Liver (tissue), 8 donors: ENCODE measurements at regions not wholly inside any gene's neighbourhood (a gene's known extent, or its start where the extent isn't known, plus 50 kb on each side); places are given as distances from the start of the nearest gene placed in this dataset.

Experiments used
- DNase-seq: peaks from one replicate; pipeline ENCODE4 v3.0.0-alpha.2; 2017; ENCODE audit warnings: low spot score
- H3K27ac ChIP-seq, 2 donors: one replicate each; pipeline ENCODE4 v1.7.0; 2013; ENCODE audit warnings: inconsistent platforms in 2 of 2, low read length in 2 of 2, control low read depth in 1 of 2, low read depth in 1 of 2, mild to moderate bottlenecking in 1 of 2
- H3K27me3 ChIP-seq, 4 donors: one replicate each; pipeline versions ENCODE4 v1.6.1 to v1.7.0; 2013; ENCODE audit warnings: low read length in 3 of 4, inconsistent platforms in 1 of 4, mild to moderate bottlenecking in 1 of 4, moderate library complexity in 1 of 4; ENCODE audit not compliant: control insufficient read depth in 4 of 4, insufficient read depth in 4 of 4
- H3K36me3 ChIP-seq, 4 donors: one replicate each; pipeline versions ENCODE4 v1.6.1 to v1.7.0; 2013; ENCODE audit warnings: low read length in 3 of 4, mild to moderate bottlenecking in 3 of 4, low read depth in 1 of 4, moderate library complexity in 1 of 4; ENCODE audit not compliant: control insufficient read depth in 4 of 4, insufficient read depth in 3 of 4
- H3K4me1 ChIP-seq, 4 donors: one replicate each; pipeline versions ENCODE4 v1.6.1 to v1.7.0; 2013; ENCODE audit warnings: low read length in 3 of 4, mild to moderate bottlenecking in 3 of 4, moderate library complexity in 1 of 4; ENCODE audit not compliant: control insufficient read depth in 4 of 4, insufficient read depth in 4 of 4
- H3K4me3 ChIP-seq, 3 donors: one replicate each; pipeline versions ENCODE4 v1.6.1 to v1.7.0; 2013; ENCODE audit warnings: low read length in 3 of 3, control low read depth in 1 of 3, low read depth in 1 of 3, mild to moderate bottlenecking in 1 of 3
- H3K9ac ChIP-seq, 2 donors: one replicate each; pipeline ENCODE4 v1.7.0; 2013; ENCODE audit warnings: low read length in 2 of 2, mild to moderate bottlenecking in 2 of 2, moderate library complexity in 2 of 2, control low read depth in 1 of 2, low read depth in 1 of 2
- H3K9me3 ChIP-seq, 4 donors: one replicate each; pipeline versions ENCODE4 v1.6.1 to v1.7.0; 2013; ENCODE audit warnings: low read length in 3 of 4; ENCODE audit not compliant: control insufficient read depth in 4 of 4
- EGR1 ChIP-seq, 2 donors: IDR thresholded peaks; 2 replicates each; pipeline ENCODE4 v1.6.1; 2016 to 2018; ENCODE audit warnings: antibody characterized with exemption in 2 of 2, low read depth in 2 of 2
- FOXA1 ChIP-seq: IDR thresholded peaks from 2 replicates; pipeline ENCODE4 v1.6.1; 2016; ENCODE audit warnings: antibody characterized with exemption
- FOXA2 ChIP-seq: IDR thresholded peaks from 2 replicates; pipeline ENCODE4 v1.6.1; 2016; ENCODE audit warnings: antibody characterized with exemption
- GABPA ChIP-seq, 2 donors: IDR thresholded peaks in 1 of 2; conservative IDR thresholded peaks in 1 of 2; 2 replicates each; pipeline ENCODE4 v1.6.1; 2016; ENCODE audit warnings: antibody characterized with exemption in 2 of 2, mild to moderate bottlenecking in 1 of 2, moderate library complexity in 1 of 2
- HNF4A ChIP-seq, 2 donors: conservative IDR thresholded peaks; 2 replicates each; pipeline ENCODE4 v1.6.1; 2016; ENCODE audit warnings: antibody characterized with exemption in 2 of 2, mild to moderate bottlenecking in 2 of 2
- HNF4G ChIP-seq: IDR thresholded peaks from 2 replicates; pipeline ENCODE4 v1.6.1; 2016; ENCODE audit warnings: antibody characterized with exemption
- JUND ChIP-seq, 2 donors: IDR thresholded peaks; 2 replicates each; pipeline ENCODE4 v1.6.1; 2016; ENCODE audit warnings: antibody characterized with exemption in 2 of 2
- NR2F2 ChIP-seq: IDR thresholded peaks from 2 replicates; pipeline ENCODE4 v1.6.1; 2016; ENCODE audit warnings: antibody characterized with exemption
- RAD21 ChIP-seq, 2 donors: IDR thresholded peaks; 2 replicates each; pipeline ENCODE4 v1.6.1; 2016; ENCODE audit warnings: antibody characterized with exemption in 2 of 2, mild to moderate bottlenecking in 2 of 2
- RXRA ChIP-seq, 2 donors: IDR thresholded peaks; 2 replicates each; pipeline ENCODE4 v1.6.1; 2017 to 2018; ENCODE audit warnings: antibody characterized with exemption in 2 of 2, mild to moderate bottlenecking in 1 of 2
- SP1 ChIP-seq: IDR thresholded peaks from 2 replicates; pipeline ENCODE4 v1.6.1; 2018; ENCODE audit warnings: antibody characterized with exemption, mild to moderate bottlenecking
- TAF1 ChIP-seq: conservative IDR thresholded peaks from 2 replicates; pipeline ENCODE4 v1.6.1; 2016; ENCODE audit warnings: antibody characterized with exemption, mild to moderate bottlenecking
- YY1 ChIP-seq: IDR thresholded peaks from 2 replicates; pipeline ENCODE4 v1.6.1; 2016; ENCODE audit warnings: antibody characterized with exemption, mild to moderate bottlenecking
- WGBS: extraction: QIAGEN DNeasy Blood & Tissue Kit; methylation state at CpG from one replicate; pipeline ENCODE4 v1.1.7; 2013; 5-methylcytosine and 5-hydroxymethylcytosine counted together
- TF ChIP-seq, protein P1 (sequence below): IDR thresholded peaks from 2 replicates; pipeline ENCODE4 v1.6.1; 2016; ENCODE audit warnings: antibody characterized with exemption, mild to moderate bottlenecking
- TF ChIP-seq, protein P2 (sequence below): fragments of 150-350 bp; IDR thresholded peaks from 2 replicates; pipeline ENCODE4 v1.5.1; 2017; ENCODE audit warnings: improper control_type of control experiment, low read depth, low read length; ENCODE audit not compliant: missing input control
- TF ChIP-seq, protein P3 (sequence below): IDR thresholded peaks from 2 replicates; pipeline ENCODE4 v1.6.1; 2016; ENCODE audit warnings: antibody characterized with exemption
- TF ChIP-seq, protein P4 (sequence below): IDR thresholded peaks from 2 replicates; pipeline ENCODE4 v1.6.1; 2016; ENCODE audit warnings: antibody characterized with exemption
- TF ChIP-seq, protein P5 (sequence below): IDR thresholded peaks from 2 replicates; pipeline ENCODE4 v1.6.1; 2016; ENCODE audit warnings: antibody characterized with exemption
- donor health status: healthy.
- donor health status: healthy.
- donor health status: healthy.
- donor health status: healthy.
- donor health status: healthy.

DNA sequence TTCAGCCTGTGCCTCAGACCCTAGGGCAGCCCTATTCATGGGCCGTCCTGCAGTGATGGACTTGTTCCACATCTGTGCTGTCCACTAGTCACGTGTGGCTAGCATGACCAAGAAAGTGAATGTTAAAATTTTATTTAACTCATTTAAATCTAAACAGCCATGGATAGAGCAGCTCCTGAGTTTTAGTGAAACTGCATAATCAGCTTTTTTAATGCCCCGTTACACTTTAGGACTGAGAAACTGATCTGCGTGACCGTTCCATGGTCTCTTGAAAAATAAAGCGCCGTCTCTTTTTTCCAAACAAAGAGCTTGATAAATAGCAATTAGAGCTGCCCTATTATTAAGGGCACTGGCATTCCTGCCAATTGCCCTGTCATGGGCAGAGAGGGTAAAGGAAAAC is 76.5 kb upstream of the SNX19 start:
- no peaks in the 10 kb centered on the region for H3K36me3 ChIP-seq
- H3K4me1 ChIP-seq: no peaks in the 10 kb centered on the region
- no peaks in the 10 kb centered on the region for H3K27me3 ChIP-seq
- no peak overlapping the region for H3K4me3 ChIP-seq
- no peaks in the 10 kb centered on the region for H3K9me3 ChIP-seq
- H3K27ac ChIP-seq: no peak overlapping the region
- no peak for DNase-seq
- TF ChIP-seq HNF4G: no peak
- TF ChIP-seq, protein P1, sequence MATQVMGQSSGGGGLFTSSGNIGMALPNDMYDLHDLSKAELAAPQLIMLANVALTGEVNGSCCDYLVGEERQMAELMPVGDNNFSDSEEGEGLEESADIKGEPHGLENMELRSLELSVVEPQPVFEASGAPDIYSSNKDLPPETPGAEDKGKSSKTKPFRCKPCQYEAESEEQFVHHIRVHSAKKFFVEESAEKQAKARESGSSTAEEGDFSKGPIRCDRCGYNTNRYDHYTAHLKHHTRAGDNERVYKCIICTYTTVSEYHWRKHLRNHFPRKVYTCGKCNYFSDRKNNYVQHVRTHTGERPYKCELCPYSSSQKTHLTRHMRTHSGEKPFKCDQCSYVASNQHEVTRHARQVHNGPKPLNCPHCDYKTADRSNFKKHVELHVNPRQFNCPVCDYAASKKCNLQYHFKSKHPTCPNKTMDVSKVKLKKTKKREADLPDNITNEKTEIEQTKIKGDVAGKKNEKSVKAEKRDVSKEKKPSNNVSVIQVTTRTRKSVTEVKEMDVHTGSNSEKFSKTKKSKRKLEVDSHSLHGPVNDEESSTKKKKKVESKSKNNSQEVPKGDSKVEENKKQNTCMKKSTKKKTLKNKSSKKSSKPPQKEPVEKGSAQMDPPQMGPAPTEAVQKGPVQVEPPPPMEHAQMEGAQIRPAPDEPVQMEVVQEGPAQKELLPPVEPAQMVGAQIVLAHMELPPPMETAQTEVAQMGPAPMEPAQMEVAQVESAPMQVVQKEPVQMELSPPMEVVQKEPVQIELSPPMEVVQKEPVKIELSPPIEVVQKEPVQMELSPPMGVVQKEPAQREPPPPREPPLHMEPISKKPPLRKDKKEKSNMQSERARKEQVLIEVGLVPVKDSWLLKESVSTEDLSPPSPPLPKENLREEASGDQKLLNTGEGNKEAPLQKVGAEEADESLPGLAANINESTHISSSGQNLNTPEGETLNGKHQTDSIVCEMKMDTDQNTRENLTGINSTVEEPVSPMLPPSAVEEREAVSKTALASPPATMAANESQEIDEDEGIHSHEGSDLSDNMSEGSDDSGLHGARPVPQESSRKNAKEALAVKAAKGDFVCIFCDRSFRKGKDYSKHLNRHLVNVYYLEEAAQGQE: no peak
- TF ChIP-seq, protein P2, sequence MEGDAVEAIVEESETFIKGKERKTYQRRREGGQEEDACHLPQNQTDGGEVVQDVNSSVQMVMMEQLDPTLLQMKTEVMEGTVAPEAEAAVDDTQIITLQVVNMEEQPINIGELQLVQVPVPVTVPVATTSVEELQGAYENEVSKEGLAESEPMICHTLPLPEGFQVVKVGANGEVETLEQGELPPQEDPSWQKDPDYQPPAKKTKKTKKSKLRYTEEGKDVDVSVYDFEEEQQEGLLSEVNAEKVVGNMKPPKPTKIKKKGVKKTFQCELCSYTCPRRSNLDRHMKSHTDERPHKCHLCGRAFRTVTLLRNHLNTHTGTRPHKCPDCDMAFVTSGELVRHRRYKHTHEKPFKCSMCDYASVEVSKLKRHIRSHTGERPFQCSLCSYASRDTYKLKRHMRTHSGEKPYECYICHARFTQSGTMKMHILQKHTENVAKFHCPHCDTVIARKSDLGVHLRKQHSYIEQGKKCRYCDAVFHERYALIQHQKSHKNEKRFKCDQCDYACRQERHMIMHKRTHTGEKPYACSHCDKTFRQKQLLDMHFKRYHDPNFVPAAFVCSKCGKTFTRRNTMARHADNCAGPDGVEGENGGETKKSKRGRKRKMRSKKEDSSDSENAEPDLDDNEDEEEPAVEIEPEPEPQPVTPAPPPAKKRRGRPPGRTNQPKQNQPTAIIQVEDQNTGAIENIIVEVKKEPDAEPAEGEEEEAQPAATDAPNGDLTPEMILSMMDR: no peak
- TF ChIP-seq GABPA (IDR thresholded peaks at IDR 0.05 in 1 of 2, conservative IDR thresholded peaks at IDR 0.05 in 1 of 2): no peak
- TF ChIP-seq, protein P3, sequence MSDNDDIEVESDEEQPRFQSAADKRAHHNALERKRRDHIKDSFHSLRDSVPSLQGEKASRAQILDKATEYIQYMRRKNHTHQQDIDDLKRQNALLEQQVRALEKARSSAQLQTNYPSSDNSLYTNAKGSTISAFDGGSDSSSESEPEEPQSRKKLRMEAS: no peak
- no peak for TF ChIP-seq EGR1 (IDR thresholded peaks at IDR 0.05; ENCODE audit: low read depth in 2 of 2)
- no peak for TF ChIP-seq RXRA (IDR thresholded peaks at IDR 0.05)
- TF ChIP-seq, protein P4, sequence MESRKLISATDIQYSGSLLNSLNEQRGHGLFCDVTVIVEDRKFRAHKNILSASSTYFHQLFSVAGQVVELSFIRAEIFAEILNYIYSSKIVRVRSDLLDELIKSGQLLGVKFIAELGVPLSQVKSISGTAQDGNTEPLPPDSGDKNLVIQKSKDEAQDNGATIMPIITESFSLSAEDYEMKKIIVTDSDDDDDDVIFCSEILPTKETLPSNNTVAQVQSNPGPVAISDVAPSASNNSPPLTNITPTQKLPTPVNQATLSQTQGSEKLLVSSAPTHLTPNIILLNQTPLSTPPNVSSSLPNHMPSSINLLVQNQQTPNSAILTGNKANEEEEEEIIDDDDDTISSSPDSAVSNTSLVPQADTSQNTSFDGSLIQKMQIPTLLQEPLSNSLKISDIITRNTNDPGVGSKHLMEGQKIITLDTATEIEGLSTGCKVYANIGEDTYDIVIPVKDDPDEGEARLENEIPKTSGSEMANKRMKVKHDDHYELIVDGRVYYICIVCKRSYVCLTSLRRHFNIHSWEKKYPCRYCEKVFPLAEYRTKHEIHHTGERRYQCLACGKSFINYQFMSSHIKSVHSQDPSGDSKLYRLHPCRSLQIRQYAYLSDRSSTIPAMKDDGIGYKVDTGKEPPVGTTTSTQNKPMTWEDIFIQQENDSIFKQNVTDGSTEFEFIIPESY: no peak
- no peak for TF ChIP-seq SP1
- TF ChIP-seq, protein P5, sequence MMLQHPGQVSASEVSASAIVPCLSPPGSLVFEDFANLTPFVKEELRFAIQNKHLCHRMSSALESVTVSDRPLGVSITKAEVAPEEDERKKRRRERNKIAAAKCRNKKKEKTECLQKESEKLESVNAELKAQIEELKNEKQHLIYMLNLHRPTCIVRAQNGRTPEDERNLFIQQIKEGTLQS: no peak
- TF ChIP-seq FOXA2: no peak
- TF ChIP-seq NR2F2: no peak
- no peak for TF ChIP-seq HNF4A (conservative IDR thresholded peaks at IDR 0.05)
- TF ChIP-seq TAF1: no peak
- TF ChIP-seq JUND (IDR thresholded peaks at IDR 0.05): no peak
- TF ChIP-seq RAD21 (IDR thresholded peaks at IDR 0.05): no peak
- TF ChIP-seq YY1: no peak
- no peak for TF ChIP-seq FOXA1
- 82% methylated on average over 7 of the region's 7 CpGs for WGBS
- H3K9ac ChIP-seq: no peak overlapping the region

DNA sequence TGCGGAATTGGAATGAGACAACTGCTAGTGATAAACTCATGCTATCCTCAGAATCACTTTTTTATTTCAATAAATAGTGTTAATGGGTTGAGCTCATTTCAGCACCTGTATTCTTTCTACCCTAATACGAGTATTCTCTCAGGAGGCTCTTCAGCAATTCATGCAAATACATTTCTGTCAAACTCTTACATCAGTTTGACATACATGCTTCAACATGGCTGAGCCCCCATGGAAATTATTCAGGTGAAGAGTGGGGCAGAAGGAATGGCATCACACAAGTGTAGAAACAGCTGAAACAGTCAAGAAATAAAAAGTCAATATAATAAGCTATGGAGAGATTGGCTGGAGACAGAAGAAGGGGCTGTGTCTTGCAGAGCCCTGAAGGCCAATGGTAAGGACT is 77.8 kb upstream of the SNX19 start:
- WGBS: 66% methylated on average over 2 of the region's 2 CpGs
- no peaks in the 10 kb centered on the region for H3K27me3 ChIP-seq
- no peak overlapping the region for H3K9ac ChIP-seq
- no peaks in the 10 kb centered on the region for H3K36me3 ChIP-seq
- no peak overlapping the region for H3K4me3 ChIP-seq
- no peaks in the 10 kb centered on the region for H3K4me1 ChIP-seq
- DNase-seq: no peak
- TF ChIP-seq FOXA1 (no peak), RAD21 (IDR thresholded peaks at IDR 0.05) (no peak), HNF4G (no peak)
- TF ChIP-seq, protein P2: no peak
- TF ChIP-seq, protein P5: no peak
- no peak overlapping the region for H3K27ac ChIP-seq
- H3K9me3 ChIP-seq: no peaks in the 10 kb centered on the region
